ENCODE measurements at regions not wholly inside any gene's neighbourhood (a gene's known extent, or its start where the extent isn't known, plus 50 kb on each side); places are given as distances from the start of the nearest gene placed in this dataset.

- TF ChIP-seq CTCF (IDR thresholded peaks at IDR 0.05) (no peak), POLR2A (IDR thresholded peaks at IDR 0.05) (no peak)
These were observed 101.2 kb downstream of the FASLG start for GRCh38 chr1:172760121-172760520.
